Breast epithelium (tissue), 3 donors: ENCODE measurements at regions not wholly inside any gene's neighbourhood (a gene's known extent, or its start where the extent isn't known, plus 50 kb on each side); places are given as distances from the start of the nearest gene placed in this dataset.

Experiments
- CTCF ChIP-seq, 3 donors: fragments of 450-650 bp; IDR thresholded peaks; one replicate each; pipeline ENCODE4 v1.5.1; 2016 to 2017; ENCODE audit warnings: antibody characterized with exemption in 3 of 3, mild to moderate bottlenecking in 3 of 3, moderate library complexity in 3 of 3
- POLR2A ChIP-seq: fragments of 450-650 bp; IDR thresholded peaks from one replicate; pipeline ENCODE4 v1.6.1; 2016; ENCODE audit warnings: antibody characterized with exemption, mild to moderate bottlenecking, moderate library complexity
- POLR2AphosphoS5 ChIP-seq, 3 donors: sonication (generic); formaldehyde crosslinking; IDR thresholded peaks; one replicate each; pipeline ENCODE4 v1.6.1; 2017; ENCODE audit warnings: antibody characterized with exemption in 3 of 3

- TF ChIP-seq POLR2A (no peak), CTCF (IDR thresholded peaks at IDR 0.05) (no peak), POLR2AphosphoS5 (IDR thresholded peaks at IDR 0.05) (no peak)
Observed at GRCh38 chr18:73232933-73233332, 365.1 kb upstream of the NETO1 start.
